Fibroblast of pulmonary artery (primary cell): ENCODE measurements at regions not wholly inside any gene's neighbourhood (a gene's known extent, or its start where the extent isn't known, plus 50 kb on each side); places are given as distances from the start of the nearest gene placed in this dataset.

Experiments used
- DNase-seq: peaks from one replicate; pipeline ENCODE4 v3.0.0-alpha.2; 2010; ENCODE audit warnings: low read depth
- H3K4me3 ChIP-seq: replicated peaks from 2 replicates; pipeline ENCODE4 v1.5.1; 2011; ENCODE audit warnings: low read depth, mild to moderate bottlenecking, control low read depth, low read length, moderate library complexity
- TF ChIP-seq, protein P1 (sequence below): IDR thresholded peaks from 2 replicates; pipeline ENCODE4 v1.5.1; 2011; ENCODE audit warnings: mild to moderate bottlenecking, control low read depth, low read length, inconsistent platforms; ENCODE audit errors: missing control alignments

DNA sequence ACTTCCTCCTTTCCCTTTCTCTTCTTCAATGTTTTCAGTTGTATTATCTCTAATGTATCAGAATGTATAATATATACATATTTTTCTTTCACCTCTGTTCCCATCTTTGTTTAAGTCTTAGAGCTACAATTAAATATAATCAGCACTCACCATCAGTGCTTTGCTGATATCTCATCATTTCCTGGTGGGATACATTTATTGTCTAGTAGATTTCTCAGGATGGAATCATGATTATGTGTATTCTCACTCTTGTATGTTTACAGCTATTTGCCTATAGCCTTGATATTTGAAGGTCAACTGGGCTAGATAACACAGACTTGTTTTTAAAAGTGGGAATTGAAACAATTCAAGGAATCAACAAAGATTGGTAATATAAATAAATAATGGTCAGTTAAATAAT lies 124.9 kb upstream of the EEA1 start:
- TF ChIP-seq, protein P1, sequence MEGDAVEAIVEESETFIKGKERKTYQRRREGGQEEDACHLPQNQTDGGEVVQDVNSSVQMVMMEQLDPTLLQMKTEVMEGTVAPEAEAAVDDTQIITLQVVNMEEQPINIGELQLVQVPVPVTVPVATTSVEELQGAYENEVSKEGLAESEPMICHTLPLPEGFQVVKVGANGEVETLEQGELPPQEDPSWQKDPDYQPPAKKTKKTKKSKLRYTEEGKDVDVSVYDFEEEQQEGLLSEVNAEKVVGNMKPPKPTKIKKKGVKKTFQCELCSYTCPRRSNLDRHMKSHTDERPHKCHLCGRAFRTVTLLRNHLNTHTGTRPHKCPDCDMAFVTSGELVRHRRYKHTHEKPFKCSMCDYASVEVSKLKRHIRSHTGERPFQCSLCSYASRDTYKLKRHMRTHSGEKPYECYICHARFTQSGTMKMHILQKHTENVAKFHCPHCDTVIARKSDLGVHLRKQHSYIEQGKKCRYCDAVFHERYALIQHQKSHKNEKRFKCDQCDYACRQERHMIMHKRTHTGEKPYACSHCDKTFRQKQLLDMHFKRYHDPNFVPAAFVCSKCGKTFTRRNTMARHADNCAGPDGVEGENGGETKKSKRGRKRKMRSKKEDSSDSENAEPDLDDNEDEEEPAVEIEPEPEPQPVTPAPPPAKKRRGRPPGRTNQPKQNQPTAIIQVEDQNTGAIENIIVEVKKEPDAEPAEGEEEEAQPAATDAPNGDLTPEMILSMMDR = no peak
- no peak overlapping the region for H3K4me3 ChIP-seq
- DNase-seq = no peak

DNA sequence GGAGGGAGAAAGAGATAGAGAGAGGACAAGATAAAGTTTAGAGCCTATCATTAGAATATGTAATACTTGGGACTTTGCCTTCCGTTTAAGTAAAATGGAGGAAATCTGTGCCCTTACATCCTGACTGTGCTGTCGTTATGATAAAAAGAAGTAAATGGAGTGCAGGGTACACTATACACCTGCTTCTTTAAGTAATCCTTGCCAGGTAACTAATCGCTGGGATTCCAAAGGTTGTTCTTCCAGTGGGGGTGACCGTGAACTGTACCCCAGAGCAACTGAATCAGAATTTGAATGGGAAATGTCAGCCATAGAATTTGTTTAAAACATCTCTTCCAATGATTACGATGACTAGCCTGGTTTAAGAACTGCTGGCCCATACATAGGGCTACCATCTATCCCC lies 126.1 kb upstream of the EEA1 start:
- TF ChIP-seq, protein P1 = no peak
- no peak for DNase-seq
- H3K4me3 ChIP-seq = no peak overlapping the region

DNA sequence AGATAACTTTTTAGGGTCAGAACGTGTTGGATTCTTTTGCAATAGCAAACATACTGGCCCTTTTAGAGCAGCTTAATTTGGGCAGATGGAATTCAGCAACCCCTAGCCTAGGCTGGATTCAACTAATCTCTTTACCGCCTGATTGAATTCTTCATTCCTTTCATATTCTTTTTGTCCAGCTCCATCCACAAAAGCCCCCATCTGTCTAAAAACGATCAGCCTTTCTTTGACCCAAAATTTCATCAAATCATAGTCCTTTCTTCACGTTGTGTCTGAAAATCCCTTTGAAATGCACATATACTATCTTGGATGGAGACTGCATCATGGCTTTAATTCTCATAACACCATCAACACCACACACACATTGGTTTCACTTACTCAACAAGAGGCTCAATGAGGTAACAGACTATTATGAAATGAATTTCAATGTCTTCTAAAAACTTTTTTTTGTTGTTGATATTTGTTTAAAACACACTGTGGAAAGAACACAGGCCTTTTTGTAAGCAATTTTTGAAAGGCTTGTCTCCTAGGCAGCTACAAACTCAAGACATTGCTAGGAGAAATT lies 128.0 kb upstream of the EEA1 start:
- H3K4me3 ChIP-seq = no peak overlapping the region
- TF ChIP-seq, protein P1 = no peak
- DNase-seq = no peak

GRCh38 chr12:93058280-93058679 lies 129.2 kb upstream of the EEA1 start:
- TF ChIP-seq, protein P1 = no peak
- H3K4me3 ChIP-seq = no peak overlapping the region

DNA sequence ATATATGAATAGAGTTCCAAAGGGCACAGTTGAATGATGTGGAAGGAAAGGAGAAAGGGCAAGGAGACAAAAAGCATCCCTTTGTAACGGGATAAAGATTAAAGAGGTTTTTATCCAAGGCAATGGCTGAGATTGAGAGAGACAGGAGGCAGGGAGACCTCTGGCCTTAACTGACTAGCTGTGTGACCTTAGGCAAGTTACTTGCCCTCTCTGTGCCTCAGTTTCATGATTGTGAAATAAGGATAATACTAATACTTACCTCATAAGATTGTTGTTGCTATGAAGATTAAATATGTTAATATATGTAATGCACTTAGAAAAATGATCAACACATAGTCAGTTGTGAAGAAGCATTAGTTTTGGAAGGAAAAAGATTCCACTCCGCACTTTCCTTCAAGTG lies 130.2 kb upstream of the EEA1 start:
- TF ChIP-seq, protein P1 = no peak
- no peak for DNase-seq
- H3K4me3 ChIP-seq = no peak overlapping the region

More at GRCh38 chr12:93058280-93058679, 129.2 kb upstream of the EEA1 start:
- DNase-seq = no peak

DNA sequence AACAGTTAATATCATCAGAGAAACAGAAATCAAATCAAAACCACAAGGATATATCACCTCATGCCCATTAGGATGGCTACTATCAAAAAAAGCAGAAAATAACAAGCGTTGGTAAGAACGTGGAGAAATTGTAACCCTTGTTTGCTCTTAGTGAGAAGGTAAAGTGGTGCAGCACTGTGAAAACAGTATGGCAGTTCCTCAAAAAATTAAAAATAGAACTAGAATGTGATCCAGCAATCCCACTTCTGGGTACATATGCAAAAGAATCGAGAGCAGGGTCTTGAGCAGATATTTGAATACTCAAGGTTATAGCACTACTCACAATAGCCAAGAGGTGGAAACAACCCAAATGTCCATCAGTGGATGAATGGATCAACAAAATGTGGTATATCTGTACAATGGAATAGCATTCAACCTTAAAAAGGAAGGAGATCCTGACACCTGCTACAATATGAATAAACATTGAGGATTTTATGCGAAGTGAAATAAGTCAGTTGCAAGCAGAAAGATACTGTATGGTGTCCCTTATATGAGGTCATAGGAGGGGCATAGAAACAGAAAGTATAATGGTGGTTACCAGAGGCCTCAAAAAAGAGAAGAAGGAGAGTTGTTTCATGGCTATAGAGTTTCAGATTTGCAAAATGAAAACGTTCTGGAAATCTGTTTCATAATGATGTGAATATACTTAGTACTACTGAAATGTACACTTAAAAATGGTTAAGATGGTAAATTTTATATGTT lies 131.0 kb upstream of the EEA1 start:
- no peak overlapping the region for H3K4me3 ChIP-seq
- TF ChIP-seq, protein P1 = no peak
- no peak for DNase-seq
